GM12878 (cell line): ENCODE measurements at regions not wholly inside any gene's neighbourhood (a gene's known extent, or its start where the extent isn't known, plus 50 kb on each side); places are given as distances from the start of the nearest gene placed in this dataset.

ENCODE experiments used
- ATAC-seq: fragments of 200-7000 bp; cut with Tn5 transposase; 3 replicates; pipeline ENCODE4 v1.9.1; 2020; ENCODE audit warnings: mild to moderate bottlenecking, moderate library complexity
- BruUV-seq: library from RNA; stranded (reverse); fragments of 400-500 nt; replicated peaks from 2 replicates; lab custom pipeline; 2021; lab: Mats Ljungman, UMichigan
- CTCF ChIA-PET: fragments of 300-600 bp; sonication (Branson Sonifier 250); formaldehyde crosslinking; extraction: SDS; loops from one replicate; lab custom pipeline; 2021; ENCODE audit warnings: inconsistent platforms; lab: Yijun Ruan, JAX
- POLR2A ChIA-PET: fragments of 350-600 bp; formaldehyde crosslinking; extraction: SDS; loops from one replicate; lab custom pipeline; 2021; ENCODE audit warnings: inconsistent platforms; lab: Charles Lee
- RAD21 ChIA-PET: fragments of 300-600 bp; sonication (Branson Sonifier 250); formaldehyde crosslinking; loops from one replicate; lab custom pipeline; 2023; ENCODE audit warnings: antibody characterized with exemption; ENCODE audit not compliant: unreplicated experiment; lab: Charles Lee
- SMC1A ChIA-PET: fragments of 300-600 bp; sonication (Branson Sonifier 250); formaldehyde crosslinking; loops from one replicate; lab custom pipeline; 2023; ENCODE audit not compliant: unreplicated experiment, uncharacterized antibody; lab: Charles Lee
- DNase-seq: peaks from one replicate; pipeline ENCODE4 v3.0.0-alpha.2; 2011; ENCODE audit warnings: low read depth, low spot score
- FAIRE-seq: peaks from 3 replicates; lab custom pipeline; 2011; peaks lifted over from hg19 to GRCh38; lab: Jason Lieb, UNC
- H2AFZ ChIP-seq: 2 replicates; pipeline ENCODE4 v1.6.0; 2011; ENCODE audit warnings: low read depth, low read length, control low read depth; ENCODE audit not compliant: control insufficient read depth
- H3K27ac ChIP-seq: 2 replicates; pipeline ENCODE4 v1.5.1; 2011; ENCODE audit warnings: control low read depth; ENCODE audit not compliant: control insufficient read depth, insufficient read depth
- H3K27me3 ChIP-seq, 2 experiments: replicated peaks in 1 of 2; 2 replicates each; pipeline versions ENCODE4 v1.6.0 to v1.6.1; 2011; ENCODE audit warnings: low read length in 1 of 2; ENCODE audit not compliant: control insufficient read depth in 2 of 2, insufficient read depth in 2 of 2
- H3K36me3 ChIP-seq, 2 experiments: 2 replicates each; pipeline ENCODE4 v1.5.1; 2011; ENCODE audit warnings: low read length in 1 of 2; ENCODE audit not compliant: control insufficient read depth in 2 of 2, insufficient read depth in 2 of 2
- H3K4me1 ChIP-seq: 2 replicates; pipeline ENCODE4 v1.6.1; 2011; ENCODE audit warnings: mild to moderate bottlenecking, low read length, moderate library complexity, mixed read lengths; ENCODE audit not compliant: control insufficient read depth, insufficient read depth
- H3K4me2 ChIP-seq: 2 replicates; pipeline ENCODE4 v1.6.0; 2011; ENCODE audit warnings: control low read depth; ENCODE audit not compliant: control insufficient read depth, insufficient read depth
- H3K4me3 ChIP-seq: fragments of 200-600 bp; sonication (generic); 2 replicates; pipeline ENCODE4 v1.5.1; 2016
- H3K79me2 ChIP-seq: 2 replicates; pipeline ENCODE4 v1.6.0; 2011; ENCODE audit warnings: low read length; ENCODE audit not compliant: control insufficient read depth, insufficient read depth
- H3K9ac ChIP-seq: 2 replicates; pipeline ENCODE4 v1.8.0; 2011; ENCODE audit warnings: low read length, control low read depth, mixed read lengths; ENCODE audit not compliant: control insufficient read depth, insufficient read depth
- H3K9me3 ChIP-seq: replicated peaks from 3 replicates; pipeline ENCODE4 v1.5.1; 2011; ENCODE audit warnings: mild to moderate bottlenecking, low read length; ENCODE audit not compliant: control insufficient read depth, insufficient read depth
- H4K20me1 ChIP-seq: 2 replicates; pipeline ENCODE4 v1.6.0; 2011; ENCODE audit not compliant: control insufficient read depth, insufficient read depth
- BRCA1 ChIP-seq: IDR thresholded peaks from 2 replicates; pipeline ENCODE4 v1.6.1; 2011; ENCODE audit warnings: low read depth, low read length, improper control_type of control experiment
- EZH2 ChIP-seq: IDR thresholded peaks from 2 replicates; pipeline ENCODE4 v1.6.1; 2012; ENCODE audit warnings: low read depth, mild to moderate bottlenecking, control low read depth, inconsistent platforms, low read length, borderline replicate concordance; ENCODE audit not compliant: control insufficient read depth
- IRF3 ChIP-seq: fragments of 450-650 bp; IDR thresholded peaks from 2 replicates; pipeline ENCODE4 v1.6.1; 2014; ENCODE audit warnings: mild to moderate bottlenecking
- POLR2AphosphoS2 ChIP-seq: IDR thresholded peaks from 2 replicates; pipeline ENCODE4 v1.6.1; 2011; ENCODE audit warnings: low read depth, mild to moderate bottlenecking, low read length, improper control_type of control experiment, moderate library complexity
- RAD51 ChIP-seq: fragments of 450-650 bp; IDR thresholded peaks from 2 replicates; pipeline ENCODE4 v1.6.1; 2016; ENCODE audit warnings: moderate library complexity, mild to moderate bottlenecking, inconsistent platforms
- SREBF1 ChIP-seq: IDR thresholded peaks from 2 replicates; pipeline ENCODE4 v1.6.1; 2012; ENCODE audit warnings: mild to moderate bottlenecking, low read length
- TBL1XR1 ChIP-seq: IDR thresholded peaks from 2 replicates; pipeline ENCODE4 v1.6.1; 2012; ENCODE audit warnings: low read depth, low read length, improper control_type of control experiment
- ZNF592 ChIP-seq: fragments of 450-650 bp; IDR thresholded peaks from 2 replicates; pipeline ENCODE4 v1.6.1; 2017; ENCODE audit warnings: mild to moderate bottlenecking, moderate library complexity
- WGBS: methylation state at CpG from one replicate; pipeline ENCODE4 v1.1.6; 2016; ENCODE audit warnings: low lambda C conversion rate; ENCODE audit not compliant: insufficient replicate concordance, insufficient coverage; ENCODE audit errors: missing lambda C conversion rate; 5-methylcytosine and 5-hydroxymethylcytosine counted together
- in situ Hi-C: fragments of 300-500 bp; cut with MboI; formaldehyde crosslinking; loops from 9 replicates; pipeline ENCODE4 v1.14.3; 2018; ENCODE audit warnings: mixed read lengths
- intact Hi-C: fragments of 100-400 bp; cut with micrococcal nuclease; formaldehyde crosslinking; loops from one replicate; pipeline ENCODE4 v1.14.2; 2022; ENCODE audit not compliant: unreplicated experiment

GRCh38 chr5:156037151-156037909, 289.6 kb upstream of the SGCD start (continued):
- no peak for TF ChIP-seq ZNF592

- no peak for ATAC-seq
- no peak for TF ChIP-seq IRF3
- no peak for TF ChIP-seq SREBF1
- no peak for TF ChIP-seq TBL1XR1
- no peak for TF ChIP-seq POLR2AphosphoS2
- no peak for TF ChIP-seq BRCA1
- no peak for TF ChIP-seq RAD51
- no peak for TF ChIP-seq EZH2
- TF ChIP-seq, all 136 proteins: peak for 0
- BruUV-seq: no TSS peak
- no peaks in the 10 kb centered on the region for H3K9me3 ChIP-seq
- no peaks in the 10 kb centered on the region for H4K20me1 ChIP-seq
- CTCF ChIA-PET: no interaction called here
- no peak overlapping the region for H2AFZ ChIP-seq
- H3K79me2 ChIP-seq: no peaks in the 10 kb centered on the region
- in situ Hi-C loops: no loop called here
- DNase-seq (no peak), FAIRE-seq (no peak)
- no peak overlapping the region for H3K9ac ChIP-seq
- no peak overlapping the region for H3K4me3 ChIP-seq
- H3K27ac ChIP-seq: no peak overlapping the region
- WGBS: 88% methylated on average over 1 of the region's 1 CpG
- intact Hi-C loops: no loop called here
- POLR2A ChIA-PET: no interaction called here
- RAD21 ChIA-PET: no interaction called here
- no peaks in the 10 kb centered on the region for H3K4me1 ChIP-seq
- no peaks in the 10 kb centered on the region for H3K27me3 ChIP-seq
- H3K4me2 ChIP-seq: no peak overlapping the region
- SMC1A ChIA-PET: no interaction called here
- H3K36me3 ChIP-seq: no peaks in the 10 kb centered on the region
Measured at GRCh38 chr5:156042726-156043125, 284.2 kb upstream of the SGCD start.
